ENCODE measurements at regions not wholly inside any gene's neighbourhood (a gene's known extent, or its start where the extent isn't known, plus 50 kb on each side); places are given as distances from the start of the nearest gene placed in this dataset.

- TF ChIP-seq GATA2 (IDR thresholded peaks at IDR 0.05; ENCODE audit: low read depth, low read length), result peak; percentile 57
- TF ChIP-seq GATA3 (IDR thresholded peaks at IDR 0.05; ENCODE audit: low read depth, low read length), result no peak
Observed at GRCh38 chr1:29651684-29652665, 415.7 kb downstream of the PTPRU start.

GRCh38 chr1:29651246-29651645 is 414.9 kb downstream of the PTPRU start:
- TF ChIP-seq GATA2 (IDR thresholded peaks at IDR 0.05; ENCODE audit: low read depth, low read length) (no peak), GATA3 (IDR thresholded peaks at IDR 0.05; ENCODE audit: low read depth, low read length) (no peak)

DNA sequence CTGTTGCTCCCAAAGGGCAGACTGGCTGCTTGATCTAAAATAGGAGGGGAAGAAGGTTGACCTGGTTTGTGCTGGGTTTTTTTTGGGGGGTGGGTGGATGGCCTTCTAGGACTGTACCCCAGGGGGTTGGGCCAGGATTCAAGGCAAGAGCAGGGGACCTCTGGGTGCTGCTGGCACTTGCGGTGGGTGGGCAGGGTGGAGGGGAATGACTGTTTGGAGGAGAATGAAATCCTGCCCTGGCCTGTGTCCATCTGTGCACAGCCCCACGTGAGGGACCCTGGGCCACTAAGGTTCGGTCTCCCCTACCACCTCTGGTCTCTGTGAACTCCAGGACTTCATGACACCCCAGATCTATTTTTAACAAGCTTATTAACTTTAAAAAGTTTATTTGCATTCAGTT is 414.2 kb downstream of the PTPRU start:
- TF ChIP-seq GATA2 (IDR thresholded peaks at IDR 0.05; ENCODE audit: low read depth, low read length), result no peak
- no peak for TF ChIP-seq GATA3 (IDR thresholded peaks at IDR 0.05; ENCODE audit: low read depth, low read length)

DNA sequence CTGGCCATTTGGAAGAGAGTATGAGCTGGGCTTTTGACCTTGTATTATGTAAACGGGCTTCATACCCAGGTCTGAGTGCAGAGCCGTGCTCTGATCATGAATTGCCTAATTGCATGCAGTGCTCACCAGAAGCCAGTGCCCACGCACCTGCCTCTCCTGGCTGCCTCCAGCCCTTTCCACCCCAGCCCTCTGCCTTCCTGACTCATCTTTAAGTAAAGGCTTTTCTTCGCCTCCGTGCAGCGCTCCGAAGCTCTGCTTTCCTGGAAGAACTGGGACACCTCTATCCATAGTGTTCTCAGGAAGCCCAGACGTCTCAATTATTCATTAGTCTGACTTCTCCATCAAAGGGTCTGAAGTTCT is 413.7 kb downstream of the PTPRU start:
- TF ChIP-seq GATA3 (IDR thresholded peaks at IDR 0.05; ENCODE audit: low read depth, low read length) (no peak), GATA2 (IDR thresholded peaks at IDR 0.05; ENCODE audit: low read depth, low read length) (no peak)

DNA sequence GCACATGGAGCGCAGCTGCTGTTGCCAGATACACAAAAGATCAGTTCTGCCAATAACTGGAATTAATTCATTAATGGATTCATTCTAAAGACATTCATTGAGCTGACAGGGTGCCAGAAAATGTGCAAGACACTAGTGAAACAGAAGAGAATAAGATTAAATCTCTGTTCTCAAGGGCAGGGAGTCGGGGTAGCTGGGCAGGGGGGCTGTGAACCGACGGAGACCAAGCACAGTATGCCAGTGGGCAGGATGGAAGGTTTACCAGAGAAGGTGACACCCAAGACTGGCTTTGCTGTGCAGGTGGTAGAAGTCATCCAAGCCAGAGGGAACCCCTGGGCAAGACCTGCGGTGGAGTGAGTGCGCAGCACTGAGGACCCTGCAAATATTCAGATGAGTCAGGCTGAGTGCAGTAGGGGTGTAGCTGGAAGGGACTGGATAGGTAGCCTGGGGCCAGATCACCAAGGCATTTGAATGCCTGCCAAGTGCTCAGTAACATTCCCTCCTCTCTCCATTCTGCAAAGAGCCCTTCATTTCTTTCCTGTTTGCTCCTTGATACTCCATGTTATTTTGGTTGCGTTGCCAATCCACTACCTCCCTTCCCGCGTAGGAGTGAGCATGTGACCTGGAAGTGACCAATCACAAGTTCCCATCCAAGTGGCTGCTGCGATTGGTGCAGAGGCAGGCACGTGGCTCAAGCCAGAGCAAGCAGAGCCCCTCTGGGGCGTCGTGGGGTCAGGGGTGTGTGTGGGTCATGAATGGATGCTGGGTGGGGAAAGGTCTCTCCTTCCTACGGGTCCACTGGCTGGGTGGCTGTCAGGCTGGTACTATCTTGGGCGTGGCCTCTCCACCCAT is 413.1 kb downstream of the PTPRU start:
- no peak for TF ChIP-seq GATA3 (IDR thresholded peaks at IDR 0.05; ENCODE audit: low read depth, low read length)
- no peak for TF ChIP-seq GATA2 (IDR thresholded peaks at IDR 0.05; ENCODE audit: low read depth, low read length)

DNA sequence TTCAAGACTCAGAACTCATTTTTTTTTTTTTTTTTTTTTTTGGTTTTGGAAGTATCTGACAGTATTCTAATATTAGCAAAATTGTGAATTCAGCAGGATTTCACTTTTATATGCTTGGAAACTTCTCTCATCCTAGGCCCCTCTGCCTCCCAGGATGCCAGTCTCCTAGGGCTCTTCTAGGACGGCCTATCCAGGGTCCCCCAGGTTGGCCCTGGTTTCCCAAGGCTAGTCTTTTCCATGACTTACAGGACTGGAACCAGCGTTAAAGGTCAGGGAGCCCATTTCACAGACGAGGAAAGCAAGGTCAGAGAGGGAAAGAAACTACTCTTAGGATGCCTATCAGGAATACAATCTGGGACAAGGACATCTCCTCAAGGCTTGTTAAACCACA is 412.5 kb downstream of the PTPRU start:
- TF ChIP-seq GATA2 (IDR thresholded peaks at IDR 0.05; ENCODE audit: low read depth, low read length) (no peak), GATA3 (IDR thresholded peaks at IDR 0.05; ENCODE audit: low read depth, low read length) (no peak)

GRCh38 chr1:29648026-29648425 is 411.7 kb downstream of the PTPRU start:
- TF ChIP-seq GATA3 (IDR thresholded peaks at IDR 0.05; ENCODE audit: low read depth, low read length), result no peak
- no peak for TF ChIP-seq GATA2 (IDR thresholded peaks at IDR 0.05; ENCODE audit: low read depth, low read length)

DNA sequence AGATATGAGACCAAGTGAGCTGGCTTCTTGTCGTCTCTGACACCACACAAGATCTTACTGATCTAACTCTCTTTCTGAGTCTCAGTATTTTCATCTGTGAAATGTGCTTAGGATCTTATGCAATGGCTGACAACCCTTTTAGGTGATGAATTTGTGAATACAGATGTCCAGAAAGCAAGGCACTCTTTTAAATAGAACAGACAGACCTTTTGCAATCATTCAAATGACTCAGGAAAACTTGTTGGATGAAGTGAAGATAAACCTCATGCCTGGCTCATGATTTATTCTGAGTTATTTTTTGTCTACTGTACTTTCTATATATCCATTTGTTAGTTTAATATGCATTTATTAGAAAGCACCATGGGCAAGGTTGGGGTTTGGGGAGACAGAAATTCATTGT is 411.3 kb downstream of the PTPRU start:
- no peak for TF ChIP-seq GATA2 (IDR thresholded peaks at IDR 0.05; ENCODE audit: low read depth, low read length)

- TF ChIP-seq GATA3 (IDR thresholded peaks at IDR 0.05; ENCODE audit: low read depth, low read length) (no peak), GATA2 (IDR thresholded peaks at IDR 0.05; ENCODE audit: low read depth, low read length) (no peak)
Observed at GRCh38 chr1:29646161-29646775, 409.9 kb downstream of the PTPRU start.

DNA sequence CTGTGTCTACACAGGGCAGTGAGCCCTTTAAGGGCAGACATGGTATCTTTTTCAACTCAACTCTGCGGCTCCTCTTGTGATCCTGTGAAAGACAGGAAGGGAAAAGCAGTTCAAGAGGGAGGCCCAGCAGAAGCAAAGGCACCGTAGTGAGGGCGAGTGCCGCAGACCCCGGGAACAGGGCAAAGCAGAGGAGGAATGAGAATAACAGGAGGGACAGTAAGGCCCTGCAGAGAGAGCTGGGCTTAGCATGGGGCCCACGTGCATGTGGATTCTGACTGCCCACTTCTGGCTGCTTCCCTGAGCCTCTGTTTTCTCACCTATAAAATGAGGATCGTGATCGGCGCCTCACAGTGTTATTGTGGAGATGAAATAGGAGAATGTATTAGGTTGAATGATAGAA is 409.3 kb downstream of the PTPRU start:
- TF ChIP-seq GATA3 (IDR thresholded peaks at IDR 0.05; ENCODE audit: low read depth, low read length), result no peak
- no peak for TF ChIP-seq GATA2 (IDR thresholded peaks at IDR 0.05; ENCODE audit: low read depth, low read length)

DNA sequence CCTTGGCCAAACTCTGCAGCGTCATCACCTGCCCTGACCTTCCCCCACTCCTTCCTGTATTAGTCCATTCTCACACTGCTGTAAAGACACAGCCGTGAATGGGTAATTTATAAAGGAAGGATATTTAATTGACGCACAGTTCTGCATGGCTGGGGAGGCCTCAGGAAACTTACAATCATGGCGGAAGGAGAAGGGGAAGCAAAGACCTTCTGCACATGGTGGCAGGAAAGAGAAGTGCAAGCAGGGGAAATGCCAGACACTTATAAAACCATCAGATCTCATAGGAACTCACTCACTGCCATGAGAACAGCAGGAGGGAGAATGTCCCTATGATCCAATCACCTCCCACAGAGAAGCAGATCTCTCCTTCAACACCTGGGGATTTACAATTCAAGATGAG is 408.5 kb downstream of the PTPRU start:
- TF ChIP-seq GATA3 (IDR thresholded peaks at IDR 0.05; ENCODE audit: low read depth, low read length) (no peak), GATA2 (IDR thresholded peaks at IDR 0.05; ENCODE audit: low read depth, low read length) (no peak)

DNA sequence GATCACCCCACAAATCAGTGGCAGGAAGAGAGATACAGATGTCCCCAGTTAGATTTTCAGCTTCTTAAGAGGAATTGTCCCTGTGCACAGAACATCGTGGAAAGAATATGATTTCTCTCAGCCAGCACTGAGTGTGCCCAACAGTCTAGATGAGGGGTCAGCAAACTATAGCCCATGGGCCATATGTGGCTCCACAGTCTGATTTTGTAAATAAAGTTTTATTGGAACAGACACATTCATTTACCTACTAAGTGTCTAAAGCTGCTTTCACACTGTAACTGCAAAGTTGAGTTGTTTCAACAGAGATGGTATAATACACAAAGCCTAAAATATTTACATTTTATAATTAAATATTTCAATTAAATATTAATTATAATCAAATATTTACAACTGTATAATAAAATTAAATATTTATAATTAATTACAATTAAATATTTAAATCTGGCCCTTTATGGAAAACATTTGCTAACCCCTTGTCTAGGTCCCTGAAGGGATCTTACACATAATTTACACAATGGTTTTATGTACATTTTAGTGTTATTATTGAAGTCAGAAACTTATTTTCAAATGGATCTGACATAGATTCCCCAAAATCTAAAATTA is 407.6 kb downstream of the PTPRU start:
- TF ChIP-seq GATA2 (IDR thresholded peaks at IDR 0.05; ENCODE audit: low read depth, low read length) (no peak), GATA3 (IDR thresholded peaks at IDR 0.05; ENCODE audit: low read depth, low read length) (no peak)

GRCh38 chr1:29643281-29643680 is 407.0 kb downstream of the PTPRU start:
- TF ChIP-seq GATA2 (IDR thresholded peaks at IDR 0.05; ENCODE audit: low read depth, low read length) (no peak), GATA3 (IDR thresholded peaks at IDR 0.05; ENCODE audit: low read depth, low read length) (no peak)

GRCh38 chr1:29642519-29642918 is 406.2 kb downstream of the PTPRU start:
- no peak for TF ChIP-seq GATA2 (IDR thresholded peaks at IDR 0.05; ENCODE audit: low read depth, low read length)
- no peak for TF ChIP-seq GATA3 (IDR thresholded peaks at IDR 0.05; ENCODE audit: low read depth, low read length)

Measured in SH-SY5Y (cell line).